HG03066 (cell line): ENCODE measurements at regions not wholly inside any gene's neighbourhood (a gene's known extent, or its start where the extent isn't known, plus 50 kb on each side); places are given as distances from the start of the nearest gene placed in this dataset.

ENCODE experiments used
- ATAC-seq: cut with Tn5 transposase; IDR thresholded peaks from one replicate; pipeline ENCODE4 v1.9.1; 2021; ENCODE audit warnings: low read depth; ENCODE audit not compliant: unreplicated experiment

- no peak for ATAC-seq
Measured at GRCh38 chr2:176699098-176699497, 429.9 kb downstream of the MTX2 start.

GRCh38 chr2:176699644-176700043 lies 430.4 kb downstream of the MTX2 start:
- no peak for ATAC-seq

- ATAC-seq, result no peak
Measured at GRCh38 chr2:176702131-176702530, 432.9 kb downstream of the MTX2 start.

- no peak for ATAC-seq
Measured at GRCh38 chr2:176704282-176704858, 435.1 kb downstream of the MTX2 start.

- ATAC-seq, result no peak
Measured at GRCh38 chr2:176709149-176709951, 440.1 kb downstream of the MTX2 start.

- no peak for ATAC-seq
Measured at GRCh38 chr2:176709991-176710390, 440.7 kb downstream of the MTX2 start.

GRCh38 chr2:176710657-176711186 lies 441.5 kb downstream of the MTX2 start:
- ATAC-seq, result no peak

GRCh38 chr2:176725873-176726645 lies 456.8 kb downstream of the MTX2 start:
- no peak for ATAC-seq

- ATAC-seq, result no peak
Measured at GRCh38 chr2:176727696-176728095, 458.5 kb downstream of the MTX2 start.

- no peak for ATAC-seq
Measured at GRCh38 chr2:176729706-176730569, 460.7 kb downstream of the MTX2 start.

GRCh38 chr2:176732780-176733179 lies 463.5 kb downstream of the MTX2 start:
- ATAC-seq, result no peak

- no peak for ATAC-seq
Measured at GRCh38 chr2:176733698-176734430, 464.6 kb downstream of the MTX2 start.

- no peak for ATAC-seq
Measured at GRCh38 chr2:176734868-176735267, 465.6 kb downstream of the MTX2 start.

GRCh38 chr2:176742271-176742670 lies 470.3 kb upstream of the HNRNPA3 start:
- ATAC-seq, result no peak

- ATAC-seq, result no peak
Measured at GRCh38 chr2:176743671-176744070, 468.9 kb upstream of the HNRNPA3 start.

- ATAC-seq, result no peak
Measured at GRCh38 chr2:176744146-176744545, 468.4 kb upstream of the HNRNPA3 start.

GRCh38 chr2:176745543-176746200 lies 466.9 kb upstream of the HNRNPA3 start:
- no peak for ATAC-seq

GRCh38 chr2:176746411-176746810 lies 466.2 kb upstream of the HNRNPA3 start:
- no peak for ATAC-seq

GRCh38 chr2:176747506-176747905 lies 465.1 kb upstream of the HNRNPA3 start:
- ATAC-seq, result no peak
